VCaP (cell line): ENCODE measurements at regions not wholly inside any gene's neighbourhood (a gene's known extent, or its start where the extent isn't known, plus 50 kb on each side); places are given as distances from the start of the nearest gene placed in this dataset.
"Not testable (repeated sequence)": the region's sequence is repeated elsewhere in the genome, so short reads cannot be mapped to it uniquely, and the experiment has no call there.

Source experiments
- H3K27ac ChIP-seq: fragments of 450-650 bp; 2 replicates; pipeline ENCODE4 v1.5.1; 2017
- TF ChIP-seq, protein P1 (sequence below): fragments of 450-650 bp; conservative IDR thresholded peaks from 2 replicates; pipeline ENCODE4 v1.5.1; 2017; ENCODE audit warnings: mild to moderate bottlenecking, moderate library complexity

DNA sequence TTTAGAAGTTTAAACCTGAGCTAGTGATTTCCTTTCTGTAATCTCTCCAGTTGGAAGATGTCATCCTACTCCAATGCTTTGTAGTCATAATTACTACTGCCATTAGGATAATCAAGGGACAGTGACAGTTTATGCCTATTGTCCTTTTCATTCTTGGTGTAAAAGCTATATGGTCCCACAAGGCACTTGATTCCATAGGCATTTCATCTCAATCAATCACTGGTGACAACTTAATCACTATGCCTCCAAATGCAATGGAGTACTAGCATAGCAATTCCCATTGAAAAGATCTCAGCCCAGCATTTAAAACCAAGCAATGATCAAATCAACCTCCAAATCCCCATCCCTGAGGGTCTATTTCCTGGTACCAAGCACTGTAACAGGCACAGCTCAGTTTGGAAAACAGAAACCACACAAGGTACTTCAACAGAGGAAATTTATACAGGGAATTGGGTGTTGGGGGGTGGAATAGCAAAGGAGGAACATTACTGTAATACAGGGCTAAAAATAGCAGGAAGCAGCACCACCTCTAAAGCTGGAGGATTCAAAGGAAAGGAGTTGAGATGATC is 51.0 kb downstream of the FHIP2A start:
- TF ChIP-seq, protein P1, sequence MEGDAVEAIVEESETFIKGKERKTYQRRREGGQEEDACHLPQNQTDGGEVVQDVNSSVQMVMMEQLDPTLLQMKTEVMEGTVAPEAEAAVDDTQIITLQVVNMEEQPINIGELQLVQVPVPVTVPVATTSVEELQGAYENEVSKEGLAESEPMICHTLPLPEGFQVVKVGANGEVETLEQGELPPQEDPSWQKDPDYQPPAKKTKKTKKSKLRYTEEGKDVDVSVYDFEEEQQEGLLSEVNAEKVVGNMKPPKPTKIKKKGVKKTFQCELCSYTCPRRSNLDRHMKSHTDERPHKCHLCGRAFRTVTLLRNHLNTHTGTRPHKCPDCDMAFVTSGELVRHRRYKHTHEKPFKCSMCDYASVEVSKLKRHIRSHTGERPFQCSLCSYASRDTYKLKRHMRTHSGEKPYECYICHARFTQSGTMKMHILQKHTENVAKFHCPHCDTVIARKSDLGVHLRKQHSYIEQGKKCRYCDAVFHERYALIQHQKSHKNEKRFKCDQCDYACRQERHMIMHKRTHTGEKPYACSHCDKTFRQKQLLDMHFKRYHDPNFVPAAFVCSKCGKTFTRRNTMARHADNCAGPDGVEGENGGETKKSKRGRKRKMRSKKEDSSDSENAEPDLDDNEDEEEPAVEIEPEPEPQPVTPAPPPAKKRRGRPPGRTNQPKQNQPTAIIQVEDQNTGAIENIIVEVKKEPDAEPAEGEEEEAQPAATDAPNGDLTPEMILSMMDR: no peak
- no peak overlapping the region for H3K27ac ChIP-seq

DNA sequence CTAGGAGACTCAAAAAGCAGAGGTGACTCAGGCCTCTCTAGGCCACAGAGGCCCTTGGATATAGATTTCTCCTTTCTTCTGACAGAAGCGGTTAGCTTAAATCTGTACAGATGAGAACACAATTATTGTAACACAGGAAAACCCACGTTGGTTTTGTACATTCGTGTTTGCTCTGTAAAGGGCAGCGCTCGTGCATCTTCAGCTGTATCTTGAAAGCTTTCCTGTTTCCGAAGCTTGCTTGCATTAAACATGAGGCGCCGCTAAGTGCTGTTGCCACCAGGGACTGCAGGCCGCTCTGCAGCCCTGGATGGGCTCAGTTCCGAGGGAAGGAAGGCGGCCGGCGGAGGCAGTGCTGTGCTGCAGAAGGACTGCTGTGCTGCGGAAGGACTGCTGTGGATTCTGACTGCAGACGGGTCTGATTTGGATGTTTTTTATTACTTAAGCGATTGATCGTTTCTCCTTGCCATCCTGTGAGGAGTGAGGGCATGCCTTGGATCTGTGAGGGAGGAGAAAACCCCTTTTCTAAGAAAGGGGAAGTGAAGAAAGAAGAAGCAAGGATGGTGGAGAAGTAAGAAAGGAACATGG is 53.3 kb downstream of the FHIP2A start:
- TF ChIP-seq, protein P1: peak; percentile 50
- H3K27ac ChIP-seq: peak overlapping the region; percentile 36

DNA sequence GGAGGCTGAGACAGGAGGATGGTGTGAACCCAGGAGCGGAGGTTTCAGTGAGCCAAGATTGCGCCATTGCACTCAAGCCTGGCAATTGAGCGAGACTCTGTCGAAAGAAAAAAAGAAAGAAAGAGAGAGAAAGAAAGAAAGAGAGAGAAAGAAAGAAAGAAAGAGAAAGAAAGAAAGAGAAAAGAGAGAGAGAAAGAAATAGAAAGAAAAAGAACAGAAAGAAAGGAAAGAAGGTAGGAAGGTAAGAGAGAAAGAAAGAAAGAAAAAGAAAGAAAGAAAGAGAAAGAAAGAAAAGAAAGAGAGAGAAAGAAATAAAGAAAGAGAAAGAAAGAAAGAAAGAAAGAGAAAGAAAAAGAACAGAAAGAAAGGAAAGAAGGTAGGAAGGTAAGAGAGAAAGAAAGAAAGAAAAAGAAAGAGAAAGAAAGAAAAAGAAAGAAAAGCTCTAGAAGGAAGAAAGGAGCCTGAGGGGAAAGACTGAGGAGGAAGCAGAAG is 54.1 kb downstream of the FHIP2A start:
- H3K27ac ChIP-seq: not testable (repeated sequence)

DNA sequence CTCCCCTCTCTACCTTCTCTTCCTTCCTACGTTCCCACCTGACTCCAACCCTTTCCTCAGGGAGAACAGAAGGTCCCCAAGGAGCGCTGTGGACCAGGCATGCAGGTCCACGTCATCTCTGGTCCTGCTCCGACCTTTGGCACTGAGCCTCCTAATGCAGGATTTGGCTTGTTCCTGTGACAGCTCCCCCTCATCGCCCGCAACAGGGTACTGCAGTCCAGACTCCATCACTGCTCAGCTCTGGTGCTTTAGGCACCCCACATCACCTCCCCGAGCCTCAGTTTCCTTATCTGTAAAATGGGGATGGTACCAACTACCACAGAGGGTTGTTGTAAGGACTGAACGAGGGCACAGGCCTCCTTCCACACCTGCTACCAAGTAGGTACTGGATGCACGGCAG is 54.6 kb downstream of the FHIP2A start:
- H3K27ac ChIP-seq: no peak overlapping the region
- TF ChIP-seq, protein P1: no peak

DNA sequence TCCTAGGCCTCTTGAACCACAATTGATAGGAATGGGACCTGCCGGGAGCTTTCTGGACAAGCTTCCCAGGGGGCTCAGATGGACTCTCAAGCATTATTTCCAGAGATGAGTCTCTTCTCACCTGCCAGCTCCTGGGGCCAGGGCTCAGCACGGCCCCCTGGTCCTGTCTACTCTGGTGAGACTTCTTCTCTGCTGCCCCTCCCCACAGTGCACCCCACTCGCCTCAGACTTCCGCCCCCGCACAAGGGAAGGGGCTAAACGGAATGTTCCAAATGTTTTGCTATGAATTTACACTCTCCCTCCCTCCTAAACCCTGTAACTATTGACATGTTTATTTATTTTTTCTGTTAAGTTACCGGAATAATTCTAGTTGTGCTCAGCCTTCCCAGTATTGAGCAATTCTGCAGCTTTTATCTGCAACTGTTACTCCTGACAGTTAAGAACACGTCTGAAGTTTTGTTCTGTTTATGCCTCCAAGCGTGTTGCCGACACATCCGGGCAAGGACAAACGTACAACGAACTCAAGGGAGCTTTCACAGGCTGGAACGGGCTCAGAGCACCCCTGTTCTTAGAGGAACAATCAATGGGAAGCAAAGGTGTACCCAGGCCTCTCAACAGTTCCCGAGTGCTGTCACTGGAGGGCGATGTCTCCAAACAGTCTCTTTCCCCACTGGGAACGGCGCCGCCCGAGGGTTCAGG is 55.2 kb downstream of the FHIP2A start:
- TF ChIP-seq, protein P1: peak; percentile 84
- no peak overlapping the region for H3K27ac ChIP-seq

DNA sequence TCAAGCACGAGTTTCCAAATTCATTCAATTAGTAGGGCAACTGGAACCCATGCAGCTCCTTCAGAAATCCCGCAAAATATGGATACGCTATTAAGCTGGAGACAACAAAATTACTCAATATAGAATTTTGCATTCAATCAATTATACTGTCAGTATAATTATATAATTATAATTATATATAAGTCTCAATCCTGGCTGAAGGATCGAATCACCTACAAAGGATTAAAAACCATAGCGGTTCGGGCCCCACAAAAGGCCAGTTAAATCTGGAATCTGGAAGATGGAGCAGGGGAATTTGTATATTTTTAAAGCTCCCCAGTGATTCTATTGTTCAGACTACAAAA is 55.7 kb downstream of the FHIP2A start:
- TF ChIP-seq, protein P1: no peak; the same call in 1 of the 2 replicates
- H3K27ac ChIP-seq: no peak overlapping the region

DNA sequence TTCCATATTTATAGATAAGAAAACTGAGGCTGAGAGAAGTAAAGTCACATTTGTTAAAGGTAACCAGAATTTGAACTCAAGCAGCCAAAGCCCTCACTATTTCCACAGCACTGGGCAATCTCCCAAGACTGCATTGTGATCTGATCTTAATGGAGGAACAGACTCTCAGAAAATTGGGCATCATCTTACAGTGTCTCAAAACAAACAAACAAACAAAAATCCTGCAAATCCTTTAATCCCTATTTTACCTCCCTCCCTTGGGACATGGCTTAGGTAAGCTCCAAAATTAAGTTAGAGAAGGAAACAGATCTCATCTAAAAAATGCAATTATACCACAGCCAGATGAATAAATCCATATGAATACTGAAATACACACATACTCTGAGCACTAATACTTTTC is 57.5 kb downstream of the FHIP2A start:
- no peak overlapping the region for H3K27ac ChIP-seq
- TF ChIP-seq, protein P1: no peak
